Stimulated activated effector memory CD8-positive, alpha-beta T cell treated with anti-CD3 and anti-CD28 coated beads, Interleukin-12 subunit alpha, Interleukin-12 subunit beta, amount 100 ng/mL, for 72 hours (primary cell): ENCODE measurements at regions not wholly inside any gene's neighbourhood (a gene's known extent, or its start where the extent isn't known, plus 50 kb on each side); places are given as distances from the start of the nearest gene placed in this dataset.
"Not testable (repeated sequence)": the region's sequence is repeated elsewhere in the genome, so short reads cannot be mapped to it uniquely, and the experiment has no call there.

Experiments used
- ATAC-seq: fragments of 150-1000 bp; cut with Tn5 transposase; 2 replicates; pipeline ENCODE4 v1.10.0; 2021
- DNase-seq, 2 donors: peaks; one replicate each; pipeline ENCODE4 v3.0.0; 2021 to 2022; ENCODE audit warnings: low spot score in 2 of 2
- H3K27ac Mint-ChIP-seq: one replicate; pipeline ENCODE4 v1.8.0; 2022; ENCODE audit warnings: mild to moderate bottlenecking, mixed read lengths
- H3K36me3 Mint-ChIP-seq: one replicate; pipeline ENCODE4 v1.8.0; 2022; ENCODE audit warnings: mild to moderate bottlenecking, mixed read lengths
- H3K4me1 Mint-ChIP-seq: one replicate; pipeline ENCODE4 v1.8.0; 2022; ENCODE audit warnings: mixed read lengths
- H3K4me3 Mint-ChIP-seq: one replicate; pipeline ENCODE4 v1.8.0; 2022; ENCODE audit warnings: mild to moderate bottlenecking, mixed read lengths
- H3K9me3 Mint-ChIP-seq: one replicate; pipeline ENCODE4 v1.8.0; 2022; ENCODE audit warnings: mixed read lengths

DNA sequence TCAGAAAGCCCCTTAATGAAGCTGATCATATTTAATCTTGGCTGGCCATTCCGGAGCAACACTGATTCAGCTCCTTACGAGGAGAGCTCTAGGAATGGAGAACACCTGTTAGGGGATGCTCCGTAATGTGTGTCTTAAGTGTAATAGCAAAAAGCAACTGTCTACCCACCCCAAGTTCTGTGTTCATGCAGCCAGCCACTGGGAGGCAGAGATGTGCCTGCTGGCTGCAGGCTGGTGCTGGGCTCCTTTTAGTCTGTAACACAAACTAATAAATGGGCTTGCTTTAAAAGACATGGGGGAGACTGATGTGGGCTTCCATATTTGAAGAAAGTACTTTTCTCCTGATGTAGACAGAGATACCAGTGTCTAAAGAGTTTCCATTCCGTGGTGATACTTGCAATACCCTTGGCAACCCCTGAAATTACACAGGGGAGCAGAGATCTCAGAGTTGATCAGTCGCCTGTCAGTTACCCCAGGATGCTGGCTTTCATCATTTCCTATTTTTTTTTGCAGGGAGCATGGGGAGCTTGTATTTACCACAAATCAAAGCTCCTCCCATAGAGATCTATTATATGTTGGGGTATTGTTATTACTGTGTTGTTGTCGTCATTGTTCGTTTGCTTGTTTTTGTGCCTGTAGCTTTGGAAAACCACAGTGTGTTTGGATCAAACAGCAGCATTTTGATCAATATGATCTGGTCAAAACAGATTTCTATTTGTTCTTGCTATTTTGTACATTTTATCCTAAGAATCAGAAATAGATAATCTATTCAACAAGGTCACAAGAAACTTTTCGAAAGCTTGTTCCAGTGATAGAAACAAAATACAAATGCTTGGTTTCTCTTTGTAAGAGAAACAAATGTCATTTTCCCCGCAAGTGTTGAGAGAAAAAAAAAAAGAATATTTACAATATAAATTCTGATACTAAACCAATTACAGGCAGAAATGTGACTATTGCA is 65.8 kb downstream of the MTX3 start:
- Mint-ChIP-seq H3K4me3 (no peak overlapping the region), H3K27ac (no peak overlapping the region), H3K9me3 (no peaks in the 10 kb centered on the region), H3K4me1 (no peaks in the 10 kb centered on the region), H3K36me3 (no peaks in the 10 kb centered on the region)
- DNase-seq, result no peak
- peak; percentile 75 for ATAC-seq

DNA sequence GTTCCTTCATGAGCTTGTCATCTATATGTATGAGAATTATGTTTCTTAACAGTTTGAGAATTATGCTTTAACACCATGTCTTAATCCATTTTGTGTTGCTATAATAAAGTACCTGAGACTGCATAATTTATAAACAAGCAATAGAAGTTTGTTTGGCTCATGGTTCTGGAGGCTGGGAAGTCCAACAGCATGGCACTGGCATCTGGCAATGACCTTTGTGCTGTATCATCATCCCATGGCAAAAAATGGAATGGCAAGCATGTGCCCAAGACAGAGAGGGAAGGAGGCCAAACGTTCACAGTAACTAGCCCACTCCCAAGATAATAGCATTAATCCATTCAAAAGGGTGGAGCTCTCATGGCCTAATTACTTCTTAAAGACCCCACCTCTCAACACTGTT is 67.6 kb downstream of the MTX3 start:
- no peaks in the 10 kb centered on the region for H3K4me1 Mint-ChIP-seq
- ATAC-seq, result no peak

DNA sequence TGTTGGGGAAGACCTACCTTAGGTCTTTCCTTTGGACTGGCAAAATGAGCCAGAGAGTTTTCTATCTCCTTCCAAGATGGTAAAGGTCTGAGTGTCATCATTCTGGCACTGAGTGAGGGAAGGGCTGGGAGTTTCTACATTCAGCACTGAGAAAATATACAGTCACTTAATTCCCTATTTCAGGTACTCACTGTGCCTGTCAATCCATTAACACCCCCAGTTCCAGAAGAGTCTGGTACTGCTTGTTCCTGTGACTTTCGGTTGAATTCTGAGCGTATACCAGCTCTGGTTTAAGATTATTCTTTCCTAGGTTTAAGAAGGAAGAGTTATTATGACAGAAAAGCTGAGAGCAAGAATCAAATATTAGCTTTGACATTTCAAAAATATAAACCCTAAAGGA is 68.4 kb downstream of the MTX3 start:
- ATAC-seq, result no peak
- H3K27ac Mint-ChIP-seq, result no peak overlapping the region
- no peak overlapping the region for H3K4me3 Mint-ChIP-seq
- DNase-seq, result no peak
- H3K4me1 Mint-ChIP-seq, result no peaks in the 10 kb centered on the region
- H3K36me3 Mint-ChIP-seq, result no peaks in the 10 kb centered on the region
- H3K9me3 Mint-ChIP-seq, result peaks cover 6% of the 10 kb centered on the region

More for the DNA sequence above, 67.6 kb downstream of the MTX3 start:
- peaks cover 3% of the 10 kb centered on the region for H3K9me3 Mint-ChIP-seq
- no peak overlapping the region for H3K4me3 Mint-ChIP-seq
- DNase-seq, result no peak
- H3K27ac Mint-ChIP-seq, result no peak overlapping the region
- H3K36me3 Mint-ChIP-seq, result no peaks in the 10 kb centered on the region

GRCh38 chr5:79907452-79907851 is 83.6 kb downstream of the MTX3 start:
- H3K27ac Mint-ChIP-seq, H3K9me3 Mint-ChIP-seq, ATAC-seq, H3K4me1 Mint-ChIP-seq, H3K36me3 Mint-ChIP-seq, H3K4me3 Mint-ChIP-seq, DNase-seq: not testable (repeated sequence)

GRCh38 chr5:79902571-79902970 is 88.5 kb downstream of the MTX3 start:
- not testable (repeated sequence) for ATAC-seq, H3K4me3 Mint-ChIP-seq, H3K27ac Mint-ChIP-seq, H3K4me1 Mint-ChIP-seq, H3K36me3 Mint-ChIP-seq, DNase-seq, H3K9me3 Mint-ChIP-seq

DNA sequence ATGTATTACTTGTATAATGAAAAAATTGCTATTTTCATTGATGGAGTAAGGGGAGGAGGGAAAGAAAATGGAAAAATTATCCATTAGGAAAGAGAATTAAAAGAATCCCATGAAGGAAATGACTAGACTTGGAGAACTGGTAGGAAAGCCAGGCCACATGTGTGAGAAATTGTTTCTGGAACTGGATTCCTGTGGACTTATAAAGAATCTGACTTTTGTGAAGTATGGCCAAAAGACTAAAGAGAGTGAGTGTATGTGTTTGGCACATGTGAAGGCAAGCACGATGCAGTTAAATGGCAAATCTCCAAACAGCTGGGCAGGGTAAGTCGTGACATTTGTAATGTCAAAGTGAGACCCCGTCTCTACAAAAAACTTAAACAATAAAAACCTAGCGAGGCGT is 89.4 kb downstream of the MTX3 start:
- Mint-ChIP-seq H3K27ac (no peak overlapping the region), H3K4me3 (no peak overlapping the region), H3K36me3 (no peaks in the 10 kb centered on the region), H3K9me3 (no peaks in the 10 kb centered on the region), H3K4me1 (no peaks in the 10 kb centered on the region)
- ATAC-seq, result no peak
- DNase-seq, result no peak

DNA sequence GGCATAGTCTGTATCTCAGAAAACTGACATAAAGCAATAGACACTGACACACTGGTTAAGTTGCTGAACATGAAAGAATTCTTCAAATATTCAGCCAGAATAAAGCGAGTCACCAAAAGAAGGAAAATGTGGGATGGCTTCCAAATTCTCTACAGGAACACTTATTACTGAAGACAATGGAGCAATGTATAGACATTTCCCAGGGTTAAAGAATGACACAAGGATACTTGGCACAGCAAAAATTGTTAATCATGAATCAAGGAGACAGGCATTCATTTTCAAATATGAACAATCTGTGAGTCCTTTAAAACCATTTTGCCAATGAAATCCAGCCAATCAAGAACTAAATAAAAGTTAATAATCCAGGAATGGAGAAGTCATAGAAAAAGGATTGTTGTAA is 92.5 kb downstream of the MTX3 start:
- H3K27ac Mint-ChIP-seq, result no peak overlapping the region
- DNase-seq (no peak), ATAC-seq (no peak)
- no peaks in the 10 kb centered on the region for H3K4me1 Mint-ChIP-seq
- H3K36me3 Mint-ChIP-seq, result no peaks in the 10 kb centered on the region
- H3K4me3 Mint-ChIP-seq, result no peak overlapping the region
- no peaks in the 10 kb centered on the region for H3K9me3 Mint-ChIP-seq

- H3K27ac Mint-ChIP-seq, result no peak overlapping the region
- H3K9me3 Mint-ChIP-seq, result no peaks in the 10 kb centered on the region
- no peaks in the 10 kb centered on the region for H3K4me1 Mint-ChIP-seq
- no peak for ATAC-seq
- DNase-seq, result no peak
- no peak overlapping the region for H3K4me3 Mint-ChIP-seq
- no peaks in the 10 kb centered on the region for H3K36me3 Mint-ChIP-seq
Measured at GRCh38 chr5:79893976-79894375, 97.1 kb downstream of the MTX3 start.

DNA sequence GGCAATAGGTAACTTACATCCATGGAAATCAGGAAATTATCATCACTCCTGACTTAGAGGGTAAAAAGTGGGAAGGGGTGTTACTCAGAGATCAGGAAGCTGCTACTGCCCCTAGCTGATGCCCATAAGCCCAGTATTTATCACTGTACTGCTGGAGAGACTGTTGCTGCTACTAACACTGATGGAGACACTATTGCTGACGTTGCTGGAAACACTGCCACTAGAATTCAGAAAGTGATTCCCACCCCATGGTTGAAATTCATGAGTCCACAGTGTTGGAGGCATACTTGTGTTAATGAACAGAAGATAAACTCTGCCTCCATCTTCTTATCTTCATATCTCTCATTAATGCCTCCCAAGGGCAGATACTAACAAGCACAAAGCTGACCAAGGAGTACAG is 97.6 kb downstream of the MTX3 start:
- DNase-seq (no peak), ATAC-seq (no peak)
- Mint-ChIP-seq H3K36me3 (no peaks in the 10 kb centered on the region), H3K27ac (no peak overlapping the region), H3K4me1 (no peaks in the 10 kb centered on the region), H3K9me3 (no peaks in the 10 kb centered on the region), H3K4me3 (no peak overlapping the region)

- Mint-ChIP-seq H3K4me1 (no peaks in the 10 kb centered on the region), H3K36me3 (no peaks in the 10 kb centered on the region), H3K9me3 (no peaks in the 10 kb centered on the region), H3K27ac (no peak overlapping the region), H3K4me3 (no peak overlapping the region)
- ATAC-seq (no peak), DNase-seq (no peak)
Measured at GRCh38 chr5:79890930-79891249, 100.2 kb downstream of the MTX3 start.

GRCh38 chr5:79890119-79890929 is 100.7 kb downstream of the MTX3 start:
- Mint-ChIP-seq H3K4me1 (no peaks in the 10 kb centered on the region), H3K4me3 (no peak overlapping the region), H3K27ac (no peak overlapping the region), H3K9me3 (no peaks in the 10 kb centered on the region), H3K36me3 (no peaks in the 10 kb centered on the region)
- no peak for DNase-seq
- no peak for ATAC-seq

- no peak for DNase-seq
- no peaks in the 10 kb centered on the region for H3K9me3 Mint-ChIP-seq
- H3K36me3 Mint-ChIP-seq, result no peaks in the 10 kb centered on the region
- no peaks in the 10 kb centered on the region for H3K4me1 Mint-ChIP-seq
- ATAC-seq, result no peak
- H3K27ac Mint-ChIP-seq, result no peak overlapping the region
- H3K4me3 Mint-ChIP-seq, result no peak overlapping the region
Measured at GRCh38 chr5:79888643-79889042, 102.4 kb downstream of the MTX3 start.

DNA sequence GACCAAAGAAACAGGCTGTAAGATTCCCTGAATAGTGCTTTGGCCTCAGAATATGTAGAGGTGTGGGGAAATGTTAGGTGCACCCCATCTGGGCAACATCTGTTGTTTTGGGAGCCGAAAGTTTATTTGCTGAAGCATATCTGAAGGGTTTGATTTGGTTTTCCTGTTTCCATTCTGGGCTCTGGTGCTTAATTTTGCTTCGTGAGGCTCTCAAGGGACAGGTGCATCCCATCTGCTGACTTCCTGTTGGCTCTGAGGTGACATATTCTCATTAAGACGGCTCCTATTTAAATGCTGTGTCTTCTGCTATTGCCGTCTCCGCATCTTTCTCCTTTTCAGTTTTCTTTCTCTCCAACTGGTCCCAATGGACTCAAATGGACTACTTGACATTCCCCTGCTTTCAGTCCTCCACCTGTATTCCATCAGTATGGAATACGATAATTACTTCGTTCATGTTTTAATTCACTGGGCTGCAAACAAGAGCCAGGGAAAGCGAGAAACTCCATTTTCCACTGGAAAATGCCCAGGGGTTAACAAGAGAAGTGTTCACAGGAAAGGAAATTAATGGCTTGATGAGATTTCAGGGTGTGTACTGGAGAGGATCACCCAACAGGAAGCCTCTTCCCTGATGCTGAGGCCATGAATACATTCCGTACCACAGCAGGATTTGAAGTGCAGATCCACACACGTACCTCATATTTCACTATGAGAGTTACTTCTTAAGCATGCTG is 104.0 kb downstream of the MTX3 start:
- H3K27ac Mint-ChIP-seq, result no peak overlapping the region
- no peaks in the 10 kb centered on the region for H3K9me3 Mint-ChIP-seq
- H3K4me3 Mint-ChIP-seq, result no peak overlapping the region
- no peak for DNase-seq
- ATAC-seq, result no peak
- no peaks in the 10 kb centered on the region for H3K4me1 Mint-ChIP-seq
- H3K36me3 Mint-ChIP-seq, result no peaks in the 10 kb centered on the region

GRCh38 chr5:79886456-79886855 is 104.6 kb downstream of the MTX3 start:
- ATAC-seq, result no peak
- Mint-ChIP-seq H3K36me3 (no peaks in the 10 kb centered on the region), H3K27ac (no peak overlapping the region), H3K4me1 (no peaks in the 10 kb centered on the region), H3K9me3 (no peaks in the 10 kb centered on the region), H3K4me3 (no peak overlapping the region)
- no peak for DNase-seq

- H3K27ac Mint-ChIP-seq, H3K9me3 Mint-ChIP-seq, ATAC-seq, H3K36me3 Mint-ChIP-seq, H3K4me1 Mint-ChIP-seq, H3K4me3 Mint-ChIP-seq: not testable (repeated sequence)
- DNase-seq, result peak in 1 of 2 donors; percentile 6
Measured at GRCh38 chr5:79879880-79880279, 111.2 kb downstream of the MTX3 start.
